Activated CD4-positive, alpha-beta T cell treated with anti-CD3 and anti-CD28 coated beads, Interleukin-2, amount 10 ng/mL, durations not matched to agents 7 days and 5 days (primary cell): ENCODE measurements at regions not wholly inside any gene's neighbourhood (a gene's known extent, or its start where the extent isn't known, plus 50 kb on each side); places are given as distances from the start of the nearest gene placed in this dataset.

Experiments
- CTCF ChIA-PET: fragments of 350-600 bp; sonication (Branson Sonifier 250); formaldehyde crosslinking; loops from one replicate; lab custom pipeline; 2021; ENCODE audit warnings: antibody characterized with exemption; lab: Charles Lee
- POLR2A ChIA-PET: fragments of 350-600 bp; sonication (Branson Sonifier 250); formaldehyde crosslinking; loops from one replicate; lab custom pipeline; 2021; ENCODE audit warnings: antibody characterized with exemption; lab: Charles Lee
- DNase-seq: peaks from one replicate; pipeline ENCODE4 v3.0.0-alpha.2; 2020
- H3K27ac Mint-ChIP-seq: one replicate; pipeline ENCODE4 v1.8.0; 2021; ENCODE audit warnings: mild to moderate bottlenecking, moderate library complexity, mixed read lengths
- H3K27me3 Mint-ChIP-seq: one replicate; pipeline ENCODE4 v1.8.0; 2021; ENCODE audit warnings: mixed read lengths
- H3K36me3 Mint-ChIP-seq: one replicate; pipeline ENCODE4 v1.8.0; 2021; ENCODE audit warnings: low read depth, mixed read lengths
- H3K4me1 Mint-ChIP-seq: one replicate; pipeline ENCODE4 v1.8.0; 2021; ENCODE audit warnings: mixed read lengths
- H3K4me3 Mint-ChIP-seq: one replicate; pipeline ENCODE4 v1.8.0; 2021; ENCODE audit warnings: mild to moderate bottlenecking, moderate library complexity, mixed read lengths
- H3K9me3 Mint-ChIP-seq: one replicate; pipeline ENCODE4 v1.8.0; 2021; ENCODE audit warnings: mixed read lengths

DNA sequence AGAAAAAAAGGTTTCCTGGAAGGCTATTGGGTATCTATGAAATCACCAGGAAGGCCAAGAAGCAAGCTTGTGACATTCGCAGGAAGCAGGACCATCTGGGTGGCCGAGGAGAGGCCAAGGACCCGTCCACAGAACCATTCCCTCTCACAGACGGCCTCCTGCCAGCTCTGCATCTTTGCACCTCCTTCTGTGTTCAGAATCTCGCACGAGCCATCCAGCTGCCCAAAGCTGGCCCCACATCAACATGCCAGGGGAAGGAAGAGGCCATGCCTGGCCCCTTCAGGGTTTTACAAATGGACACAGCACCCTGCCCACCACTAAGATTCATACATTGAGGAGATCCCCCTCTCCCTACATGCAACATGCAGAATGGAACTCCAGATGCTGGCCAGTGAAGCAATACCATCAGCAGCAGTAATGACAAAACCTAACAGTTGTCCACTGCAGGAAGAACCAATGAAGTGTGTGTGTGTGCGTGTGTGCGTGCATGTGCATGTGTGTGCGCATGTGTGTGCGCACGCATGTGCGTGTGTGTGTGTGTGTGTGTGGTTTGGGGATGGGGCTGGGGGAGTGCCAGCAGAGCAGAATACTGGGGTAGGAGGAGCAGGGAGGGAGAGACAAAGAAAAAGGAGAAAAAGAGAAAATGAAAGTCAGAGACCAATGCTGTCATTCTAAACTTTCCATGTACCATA, 184.2 kb upstream of the FOXQ1 start:
- POLR2A ChIA-PET: no interaction called here
- CTCF ChIA-PET: no interaction called here
- Mint-ChIP-seq H3K9me3 (no peaks in the 10 kb centered on the region), H3K4me3 (no peak overlapping the region), H3K36me3 (no peaks in the 10 kb centered on the region), H3K4me1 (no peaks in the 10 kb centered on the region), H3K27ac (no peak overlapping the region), H3K27me3 (peaks cover 4% of the 10 kb centered on the region)
- DNase-seq: no peak

DNA sequence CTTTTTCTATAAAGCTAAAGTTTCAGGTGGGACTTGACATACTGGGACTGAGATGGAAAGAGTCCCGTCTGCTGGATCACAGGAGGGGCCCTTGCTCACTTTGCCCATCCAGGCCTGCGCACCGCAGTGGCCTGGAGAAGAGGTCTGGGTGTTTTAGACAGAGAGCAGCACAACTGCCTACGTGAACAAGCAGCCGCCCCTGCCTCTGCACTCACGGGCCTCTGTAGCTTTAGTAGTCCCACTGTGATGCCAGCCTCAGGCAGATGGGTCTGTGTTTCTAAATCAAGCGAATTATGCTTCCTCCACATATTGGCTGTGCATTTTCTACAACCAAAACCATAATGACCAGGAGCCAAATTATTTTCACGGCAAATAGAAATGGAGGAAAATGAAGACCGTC, 184.8 kb upstream of the FOXQ1 start:
- no peak for DNase-seq
- no peak overlapping the region for H3K4me3 Mint-ChIP-seq
- H3K4me1 Mint-ChIP-seq: no peaks in the 10 kb centered on the region
- H3K27me3 Mint-ChIP-seq: peaks cover 3% of the 10 kb centered on the region
- POLR2A ChIA-PET: no interaction called here
- H3K36me3 Mint-ChIP-seq: no peaks in the 10 kb centered on the region
- H3K27ac Mint-ChIP-seq: no peak overlapping the region
- no peaks in the 10 kb centered on the region for H3K9me3 Mint-ChIP-seq
- CTCF ChIA-PET: no interaction called here

DNA sequence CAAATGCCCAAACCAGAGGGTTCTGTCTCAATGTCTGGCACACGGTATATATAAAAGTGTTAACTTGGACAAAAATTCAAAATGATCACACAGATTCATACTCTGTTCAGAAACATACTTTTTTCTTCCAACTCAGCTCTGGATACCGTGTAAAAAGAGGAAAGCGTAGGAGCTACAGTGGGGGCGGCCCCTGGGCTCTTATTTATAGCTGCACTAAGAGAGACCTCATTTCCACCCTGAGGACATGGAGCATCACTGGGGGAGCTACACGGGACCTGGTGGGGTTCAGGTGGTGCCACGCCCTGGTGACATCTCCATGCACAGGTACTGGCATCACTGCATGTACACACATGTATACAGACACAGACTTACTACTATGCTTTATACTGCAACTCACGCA, 185.9 kb upstream of the FOXQ1 start:
- no peaks in the 10 kb centered on the region for H3K4me1 Mint-ChIP-seq
- no peaks in the 10 kb centered on the region for H3K36me3 Mint-ChIP-seq
- ChIA-PET CTCF (no interaction called here), POLR2A (no interaction called here)
- H3K9me3 Mint-ChIP-seq: no peaks in the 10 kb centered on the region
- DNase-seq: no peak
- no peaks in the 10 kb centered on the region for H3K27me3 Mint-ChIP-seq
- H3K4me3 Mint-ChIP-seq: no peak overlapping the region
- no peak overlapping the region for H3K27ac Mint-ChIP-seq

DNA sequence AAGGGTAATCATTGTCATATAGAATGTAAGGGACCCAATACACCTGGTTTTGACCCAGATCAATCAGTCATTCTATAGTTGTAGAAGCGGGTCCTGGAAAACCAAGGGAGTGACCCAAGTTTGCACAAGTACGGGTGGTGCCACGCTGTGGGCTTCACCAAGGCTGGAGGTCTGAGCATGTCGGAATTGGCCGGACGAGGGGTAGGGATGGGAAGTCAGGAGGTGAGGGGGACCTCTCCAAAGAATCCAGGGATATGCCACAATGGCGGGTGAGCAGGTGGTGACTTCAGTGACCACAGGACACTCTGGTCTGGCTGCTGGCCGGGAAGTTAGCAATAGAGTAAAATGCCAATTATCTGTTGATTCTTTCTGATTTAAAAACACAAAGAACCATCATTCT, 186.6 kb upstream of the FOXQ1 start:
- ChIA-PET CTCF (no interaction called here), POLR2A (no interaction called here)
- Mint-ChIP-seq H3K4me3 (no peak overlapping the region), H3K27ac (no peak overlapping the region), H3K9me3 (no peaks in the 10 kb centered on the region), H3K27me3 (no peaks in the 10 kb centered on the region), H3K36me3 (no peaks in the 10 kb centered on the region), H3K4me1 (no peaks in the 10 kb centered on the region)
- no peak for DNase-seq

DNA sequence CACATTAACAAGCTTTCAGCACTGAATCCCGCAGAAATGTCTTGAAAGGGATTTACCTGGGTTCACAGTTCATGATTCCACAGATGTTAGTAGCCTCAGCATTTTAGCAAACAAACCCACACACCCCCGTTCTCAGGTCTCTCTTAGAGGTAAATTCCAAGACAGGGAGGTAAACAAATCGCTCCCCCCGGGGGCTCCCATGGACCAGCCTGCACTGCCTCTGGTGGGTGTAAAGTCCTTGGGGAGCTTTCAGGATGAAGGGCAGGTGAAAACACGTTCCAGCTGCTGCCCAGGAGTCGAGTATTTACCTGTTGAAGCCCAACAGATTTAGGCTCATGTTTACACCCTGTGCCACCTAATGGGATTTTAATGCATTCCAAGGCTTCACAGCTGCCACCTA, 187.0 kb upstream of the FOXQ1 start:
- CTCF ChIA-PET: no interaction called here
- Mint-ChIP-seq H3K4me3 (no peak overlapping the region), H3K9me3 (no peaks in the 10 kb centered on the region), H3K4me1 (no peaks in the 10 kb centered on the region), H3K27ac (no peak overlapping the region), H3K36me3 (no peaks in the 10 kb centered on the region), H3K27me3 (no peaks in the 10 kb centered on the region)
- POLR2A ChIA-PET: no interaction called here
- DNase-seq: no peak

DNA sequence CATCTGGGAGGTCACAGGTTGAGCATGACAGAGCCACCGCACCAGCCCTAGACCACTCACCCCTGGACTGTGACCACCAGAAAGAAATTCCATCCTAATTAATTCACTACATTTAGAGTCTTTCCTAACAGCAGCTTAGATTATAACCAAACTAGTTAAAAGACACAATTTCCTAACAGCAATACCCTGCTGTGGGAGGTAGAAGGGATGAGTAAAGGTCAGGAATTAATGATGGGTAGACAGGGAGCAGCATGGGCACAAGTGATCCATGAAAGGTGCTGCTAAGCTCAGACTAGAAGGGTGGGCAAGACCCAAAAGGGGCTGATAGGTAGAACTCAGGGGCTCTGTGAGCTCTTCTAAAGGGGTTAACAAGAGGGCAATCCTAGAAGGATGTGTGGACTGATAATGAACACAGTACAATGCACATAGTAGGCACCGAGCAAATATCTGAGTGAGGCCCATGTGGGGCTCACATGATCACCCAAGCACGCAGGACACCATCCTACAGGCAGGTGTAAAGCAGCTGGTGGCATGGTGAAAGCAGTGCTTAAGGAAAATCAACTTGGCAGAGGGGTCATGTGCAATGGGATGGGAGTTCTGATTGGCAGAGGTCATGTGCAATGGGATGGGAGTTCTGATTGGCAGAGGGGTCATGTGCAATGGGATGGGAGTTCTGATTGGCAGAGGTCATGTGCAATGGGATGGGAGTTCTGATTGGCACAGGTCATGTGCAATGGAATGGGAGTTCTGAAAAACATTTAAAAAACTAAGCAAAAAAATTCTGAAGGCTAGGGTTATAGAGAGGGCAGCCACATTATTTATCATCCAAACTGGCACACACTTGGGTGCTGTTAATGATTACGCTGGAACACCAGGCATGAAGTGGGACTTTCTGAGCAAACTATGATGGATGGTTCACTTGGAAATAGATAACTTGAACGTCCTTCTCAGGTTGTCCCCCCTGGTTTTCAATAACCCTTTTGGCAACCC, 188.2 kb upstream of the FOXQ1 start:
- Mint-ChIP-seq H3K27me3 (peaks cover 3% of the 10 kb centered on the region), H3K4me3 (no peak overlapping the region), H3K9me3 (no peaks in the 10 kb centered on the region), H3K36me3 (no peaks in the 10 kb centered on the region), H3K4me1 (no peaks in the 10 kb centered on the region), H3K27ac (no peak overlapping the region)
- CTCF ChIA-PET: no interaction called here
- no peak for DNase-seq
- POLR2A ChIA-PET: no interaction called here

DNA sequence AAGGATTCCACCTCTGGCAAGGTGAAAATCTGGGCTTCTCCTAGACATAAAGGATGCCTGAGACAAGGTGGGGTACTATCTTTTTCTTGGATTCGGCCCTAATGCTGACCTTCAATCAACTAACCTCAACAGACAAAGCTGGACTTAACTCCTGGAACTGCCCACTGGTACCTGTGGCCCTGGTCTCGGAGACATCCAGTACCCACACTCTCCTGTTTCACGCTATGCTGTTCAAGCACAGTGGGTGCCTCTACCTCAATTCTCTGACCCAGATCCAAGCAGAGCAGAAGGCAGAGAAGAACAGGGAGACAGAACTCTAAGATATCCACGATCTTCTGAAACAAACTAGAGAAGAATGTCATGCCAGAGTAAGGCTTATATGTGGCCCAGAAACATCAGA, 189.8 kb upstream of the FOXQ1 start:
- Mint-ChIP-seq H3K9me3 (no peaks in the 10 kb centered on the region), H3K36me3 (no peaks in the 10 kb centered on the region), H3K27me3 (peaks cover 5% of the 10 kb centered on the region), H3K27ac (no peak overlapping the region), H3K4me3 (no peak overlapping the region), H3K4me1 (no peaks in the 10 kb centered on the region)
- no peak for DNase-seq
- POLR2A ChIA-PET: no interaction called here
- CTCF ChIA-PET: interaction anchor here (0.6 kb wide), 1 partner anchor 153 kb away, joined by 3 read pairs; no protein-coding TSS in a partner anchor

DNA sequence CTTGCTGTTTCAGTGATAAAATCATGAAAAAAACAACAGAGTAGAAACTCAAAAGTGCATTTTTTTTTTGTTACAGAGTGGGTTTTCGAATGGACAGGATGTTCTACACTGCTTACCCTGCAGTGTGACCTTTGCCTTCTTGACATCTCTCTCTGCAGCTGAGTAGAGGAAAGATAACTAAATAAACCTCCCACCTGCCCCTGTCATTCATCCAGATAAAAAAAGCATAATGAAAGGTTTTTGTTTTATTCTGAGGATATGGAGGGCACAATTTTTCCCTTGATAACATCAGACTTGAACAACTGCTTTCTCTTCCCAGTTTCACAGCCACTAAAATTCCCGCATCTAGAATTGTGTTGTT, 193.6 kb upstream of the FOXQ1 start:
- no peak for DNase-seq
- H3K4me1 Mint-ChIP-seq: no peaks in the 10 kb centered on the region
- no peak overlapping the region for H3K27ac Mint-ChIP-seq
- H3K9me3 Mint-ChIP-seq: no peaks in the 10 kb centered on the region
- no peak overlapping the region for H3K4me3 Mint-ChIP-seq
- no peaks in the 10 kb centered on the region for H3K36me3 Mint-ChIP-seq
- CTCF ChIA-PET: no interaction called here
- POLR2A ChIA-PET: no interaction called here
- H3K27me3 Mint-ChIP-seq: peaks cover 8% of the 10 kb centered on the region

DNA sequence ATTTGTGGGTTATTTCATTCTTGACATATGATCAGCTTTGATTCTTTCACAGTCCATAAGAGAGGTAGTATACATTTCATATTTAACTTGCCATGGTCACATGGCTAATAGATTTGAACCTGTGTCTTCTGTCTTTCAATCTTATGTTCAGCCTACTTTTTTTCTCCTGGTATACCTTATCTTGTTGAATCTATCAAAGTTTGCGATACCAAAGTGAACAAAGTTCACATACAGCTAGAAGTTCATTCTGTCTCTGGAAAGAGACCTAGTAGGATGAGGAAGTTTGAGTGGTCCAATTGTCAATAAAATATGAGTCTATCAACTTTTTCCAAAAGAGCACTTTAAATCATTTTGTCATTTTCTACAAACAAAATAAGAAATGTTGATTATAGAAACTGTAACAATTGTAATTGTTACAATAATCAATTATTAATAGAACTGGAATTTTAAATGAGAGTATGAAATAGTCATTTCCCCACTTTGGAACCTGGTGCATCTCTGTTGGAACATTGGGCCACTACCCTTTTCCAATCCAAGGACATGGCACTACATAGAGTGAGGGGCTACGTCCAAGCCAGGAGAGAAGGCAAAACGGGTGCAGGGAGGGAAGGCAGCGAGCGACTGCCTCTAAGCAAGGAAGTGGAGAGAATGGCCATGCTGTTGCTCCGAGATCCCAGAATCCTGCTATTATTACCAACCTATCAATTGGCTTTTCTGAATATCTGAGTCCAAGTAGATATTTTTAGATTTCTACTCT, 194.2 kb upstream of the FOXQ1 start:
- Mint-ChIP-seq H3K4me1 (no peaks in the 10 kb centered on the region), H3K9me3 (no peaks in the 10 kb centered on the region), H3K27me3 (peaks cover 8% of the 10 kb centered on the region), H3K27ac (no peak overlapping the region), H3K4me3 (no peak overlapping the region), H3K36me3 (no peaks in the 10 kb centered on the region)
- DNase-seq: no peak
- ChIA-PET CTCF (no interaction called here), POLR2A (interaction anchor here (0.6 kb wide), 1 partner anchor 129 kb away, joined by 4 read pairs; no protein-coding TSS in a partner anchor)

DNA sequence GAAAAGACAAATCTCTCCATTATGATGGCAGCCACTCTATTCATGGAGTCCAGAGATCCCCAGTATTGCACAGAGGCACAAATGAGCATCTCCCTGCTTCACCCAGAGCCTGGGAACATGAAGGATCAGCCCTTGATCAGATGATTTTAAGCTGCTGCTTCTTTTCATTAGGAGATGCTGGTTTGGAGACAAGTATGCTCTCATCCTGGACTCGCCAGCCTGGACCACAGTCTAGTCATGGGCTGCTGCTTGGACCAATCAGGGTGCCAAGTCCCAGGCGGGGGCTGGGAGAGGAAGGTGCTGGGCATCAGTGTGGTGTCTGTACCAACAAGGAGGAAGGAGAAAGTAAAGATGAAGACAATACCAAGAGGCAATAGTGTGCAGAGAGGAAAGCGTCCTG, 195.7 kb upstream of the FOXQ1 start:
- Mint-ChIP-seq H3K9me3 (no peaks in the 10 kb centered on the region), H3K36me3 (no peaks in the 10 kb centered on the region), H3K27ac (no peak overlapping the region), H3K27me3 (peaks cover 11% of the 10 kb centered on the region), H3K4me1 (no peaks in the 10 kb centered on the region), H3K4me3 (no peak overlapping the region)
- ChIA-PET POLR2A (no interaction called here), CTCF (no interaction called here)
- DNase-seq: no peak

DNA sequence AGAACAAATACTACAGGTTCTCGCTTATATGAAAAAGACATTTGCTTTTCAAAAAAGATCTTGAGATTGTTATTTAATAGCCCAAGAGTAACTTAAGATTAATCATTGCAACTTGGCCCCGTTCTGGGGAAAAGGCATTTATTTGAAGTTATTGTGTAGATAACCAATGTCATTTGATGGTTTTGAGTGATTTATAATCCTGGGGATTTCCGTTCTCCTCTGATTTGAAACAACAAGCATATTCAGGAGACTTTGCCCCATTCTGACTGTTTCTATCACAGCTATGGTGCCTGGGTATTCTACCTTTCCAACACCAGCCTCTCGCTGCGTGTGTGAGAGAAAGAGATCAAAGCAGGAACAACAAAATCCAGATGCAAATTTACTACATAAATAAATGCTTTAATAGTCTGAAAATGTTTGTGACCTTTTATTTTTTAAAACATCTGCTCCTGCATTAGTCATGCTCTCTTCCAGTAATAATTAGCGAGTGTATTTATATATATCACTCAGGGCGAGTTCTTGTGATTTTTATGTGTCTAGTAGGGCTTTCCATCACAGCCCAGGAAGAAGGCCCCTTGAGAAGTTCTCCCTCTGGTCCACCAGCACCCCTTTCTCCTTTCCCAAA, 197.9 kb upstream of the FOXQ1 start:
- H3K4me1 Mint-ChIP-seq: no peaks in the 10 kb centered on the region
- H3K27me3 Mint-ChIP-seq: peaks cover 8% of the 10 kb centered on the region
- CTCF ChIA-PET: no interaction called here
- H3K4me3 Mint-ChIP-seq: no peak overlapping the region
- no peaks in the 10 kb centered on the region for H3K9me3 Mint-ChIP-seq
- no peaks in the 10 kb centered on the region for H3K36me3 Mint-ChIP-seq
- POLR2A ChIA-PET: no interaction called here
- no peak overlapping the region for H3K27ac Mint-ChIP-seq
- no peak for DNase-seq

DNA sequence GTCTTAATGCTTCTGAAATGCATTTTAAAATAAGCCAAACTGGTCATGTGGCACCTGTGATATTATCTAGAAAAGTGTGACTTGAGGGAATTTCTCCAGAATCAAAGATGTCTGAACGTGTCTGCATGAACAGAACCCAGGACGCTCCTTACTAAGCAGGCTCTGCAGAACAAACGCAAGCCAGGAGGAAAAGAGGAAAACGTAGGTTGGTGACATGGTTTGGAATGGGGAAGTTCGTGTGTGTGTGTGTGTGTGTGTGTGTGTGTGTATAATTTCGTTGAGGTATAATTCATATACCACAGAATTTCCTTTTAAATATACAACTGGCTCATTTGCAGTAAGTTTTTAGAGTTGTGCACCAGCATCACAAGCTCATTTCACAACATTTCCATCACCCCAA, 200.5 kb upstream of the FOXQ1 start:
- H3K27ac Mint-ChIP-seq: no peak overlapping the region
- no peak for DNase-seq
- ChIA-PET POLR2A (no interaction called here), CTCF (no interaction called here)
- no peaks in the 10 kb centered on the region for H3K9me3 Mint-ChIP-seq
- H3K36me3 Mint-ChIP-seq: no peaks in the 10 kb centered on the region
- no peaks in the 10 kb centered on the region for H3K4me1 Mint-ChIP-seq
- peaks cover 6% of the 10 kb centered on the region for H3K27me3 Mint-ChIP-seq
- H3K4me3 Mint-ChIP-seq: no peak overlapping the region

DNA sequence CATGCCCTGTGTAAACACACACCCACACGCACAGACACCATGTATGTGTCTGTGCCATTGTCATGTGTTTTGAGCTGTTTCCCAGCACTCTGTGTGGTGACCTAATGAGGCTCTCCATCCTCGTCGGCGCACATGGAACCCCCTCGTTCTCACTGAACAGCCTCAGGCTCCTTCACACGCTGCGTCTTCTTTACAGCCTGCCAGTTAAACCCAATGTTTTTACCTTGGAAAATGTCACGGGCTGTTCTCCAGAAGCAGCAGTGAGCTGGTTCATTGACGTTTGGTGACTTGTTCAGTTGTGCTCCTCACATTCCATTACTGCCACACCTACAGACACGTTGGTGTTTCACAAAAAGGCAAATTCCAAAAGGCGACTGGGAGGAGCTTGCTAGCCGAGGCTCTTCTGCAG, 201.0 kb upstream of the FOXQ1 start:
- ChIA-PET POLR2A (no interaction called here), CTCF (no interaction called here)
- Mint-ChIP-seq H3K27me3 (peaks cover 6% of the 10 kb centered on the region), H3K9me3 (no peaks in the 10 kb centered on the region), H3K27ac (no peak overlapping the region), H3K4me3 (no peak overlapping the region), H3K4me1 (no peaks in the 10 kb centered on the region), H3K36me3 (no peaks in the 10 kb centered on the region)
- DNase-seq: no peak
